Vagina (tissue), 2 donors: ENCODE measurements at regions not wholly inside any gene's neighbourhood (a gene's known extent, or its start where the extent isn't known, plus 50 kb on each side); places are given as distances from the start of the nearest gene placed in this dataset.

ENCODE experiments used
- DNase-seq, 2 donors: peaks; one replicate each; pipeline ENCODE4 v3.0.0-alpha.2; 2017; ENCODE audit errors: extremely low spot score in 2 of 2
- H3K27ac ChIP-seq: fragments of 200-600 bp; sonication (generic); one replicate; pipeline ENCODE4 v1.5.1; 2019
- H3K27me3 ChIP-seq: fragments of 200-600 bp; sonication (generic); one replicate; pipeline ENCODE4 v1.5.1; 2019
- H3K36me3 ChIP-seq, 2 donors: fragments of 200-600 bp; sonication (generic); one replicate each; pipeline ENCODE4 v1.5.1; 2017 to 2019
- H3K4me1 ChIP-seq: fragments of 200-600 bp; sonication (generic); one replicate; pipeline ENCODE4 v1.5.1; 2019
- H3K4me3 ChIP-seq, 2 donors: fragments of 200-600 bp; sonication (generic); 1 replicate in 1 of 2; 2 replicates in 1 of 2; pipeline ENCODE4 v1.5.1; 2016 to 2019
- H3K9me3 ChIP-seq: fragments of 200-600 bp; sonication (generic); one replicate; pipeline ENCODE4 v1.5.1; 2019
- CTCF ChIP-seq, 3 experiments: fragments of 450-650 bp in 2 of 3; fragments of 200-600 bp in 1 of 3; sonication (generic) in 1 of 3; IDR thresholded peaks; one replicate each; pipeline ENCODE4 v1.5.1; 2017 to 2019; ENCODE audit warnings: antibody characterized with exemption in 3 of 3, mild to moderate bottlenecking in 2 of 3, moderate library complexity in 2 of 3
- POLR2A ChIP-seq, 2 donors: fragments of 450-650 bp; IDR thresholded peaks; one replicate each; pipeline ENCODE4 v1.6.1; 2017; ENCODE audit warnings: antibody characterized with exemption in 2 of 2, mild to moderate bottlenecking in 2 of 2, moderate library complexity in 2 of 2
- POLR2AphosphoS5 ChIP-seq, 2 donors: sonication (generic); formaldehyde crosslinking; IDR thresholded peaks; one replicate each; pipeline ENCODE4 v1.9.0; 2017; ENCODE audit warnings: antibody characterized with exemption in 2 of 2, mild to moderate bottlenecking in 2 of 2, low read depth in 1 of 2; ENCODE audit not compliant: insufficient read depth in 1 of 2
- intact Hi-C: fragments of 100-400 bp; cut with DNase I; formaldehyde crosslinking; loops from one replicate; pipeline ENCODE4 v1.15.1; 2023

DNA sequence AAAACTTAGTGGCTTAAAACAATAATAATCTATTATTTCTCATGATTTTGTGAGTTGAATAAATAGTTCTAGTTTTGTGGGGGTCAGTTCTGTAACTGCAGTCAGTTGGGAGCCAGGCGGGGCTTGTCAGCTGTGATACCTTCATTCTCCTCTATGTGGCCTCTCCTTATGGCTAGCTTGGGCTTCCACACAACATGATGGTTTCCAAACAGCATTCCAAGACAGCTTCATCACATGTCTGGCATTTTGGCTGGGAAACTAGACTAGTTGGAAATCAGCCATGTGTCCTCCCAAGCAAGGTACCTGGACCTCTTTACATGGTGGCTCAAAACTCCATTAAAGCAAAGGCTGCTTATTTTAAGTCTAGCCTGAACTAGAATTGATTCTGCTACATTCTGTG is 61.4 kb upstream of the RANBP3L start:
- Histone ChIP-seq H3K4me1 (peaks cover 11% of the 10 kb centered on the region), H3K36me3 (no peaks in the 10 kb centered on the region), H3K27me3 (no peaks in the 10 kb centered on the region), H3K4me3 (no peak overlapping the region), H3K9me3 (no peaks in the 10 kb centered on the region), H3K27ac (no peak overlapping the region)
- intact Hi-C loops: no loop called here
- TF ChIP-seq CTCF (IDR thresholded peaks at IDR 0.05) (no peak), POLR2A (IDR thresholded peaks at IDR 0.05) (no peak), POLR2AphosphoS5 (IDR thresholded peaks at IDR 0.05; ENCODE audit: insufficient read depth in 1 of 2, low read depth in 1 of 2) (no peak)
- no peak for DNase-seq

GRCh38 chr5:36363744-36364143 is 62.0 kb upstream of the RANBP3L start:
- H3K9me3 ChIP-seq: no peaks in the 10 kb centered on the region
- no peak overlapping the region for H3K4me3 ChIP-seq
- H3K36me3 ChIP-seq: no peaks in the 10 kb centered on the region
- TF ChIP-seq POLR2A (IDR thresholded peaks at IDR 0.05): no peak
- TF ChIP-seq POLR2AphosphoS5 (IDR thresholded peaks at IDR 0.05; ENCODE audit: insufficient read depth in 1 of 2, low read depth in 1 of 2): no peak
- no peak for TF ChIP-seq CTCF (IDR thresholded peaks at IDR 0.05)
- DNase-seq: no peak
- H3K27me3 ChIP-seq: no peaks in the 10 kb centered on the region
- peaks cover 17% of the 10 kb centered on the region for H3K4me1 ChIP-seq
- H3K27ac ChIP-seq: no peak overlapping the region
- intact Hi-C loops: no loop called here

DNA sequence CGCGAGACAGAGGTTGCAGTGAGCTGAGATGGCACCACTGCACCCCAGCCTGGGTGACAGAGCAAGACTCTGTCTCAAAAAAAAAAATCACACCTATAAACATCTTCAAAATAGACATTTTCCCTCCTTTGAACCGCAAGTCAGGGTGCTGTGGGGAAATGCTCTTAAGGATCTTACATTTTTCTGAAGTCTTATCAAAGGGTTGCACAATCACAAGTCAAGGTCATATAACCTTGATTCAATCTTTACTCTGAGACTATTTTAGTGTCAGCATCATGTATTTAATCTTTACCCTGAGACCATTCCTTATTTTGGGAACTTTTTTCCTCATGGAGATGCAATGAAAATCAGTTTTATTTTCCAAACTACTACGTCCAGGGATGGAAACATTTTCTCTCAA is 62.8 kb upstream of the RANBP3L start:
- Histone ChIP-seq H3K4me3 (no peak overlapping the region), H3K4me1 (peaks cover 17% of the 10 kb centered on the region), H3K9me3 (no peaks in the 10 kb centered on the region), H3K27ac (no peak overlapping the region), H3K27me3 (no peaks in the 10 kb centered on the region), H3K36me3 (no peaks in the 10 kb centered on the region)
- TF ChIP-seq CTCF (IDR thresholded peaks at IDR 0.05) (no peak), POLR2AphosphoS5 (IDR thresholded peaks at IDR 0.05; ENCODE audit: insufficient read depth in 1 of 2, low read depth in 1 of 2) (no peak), POLR2A (IDR thresholded peaks at IDR 0.05) (no peak)
- no peak for DNase-seq
- intact Hi-C loops: no loop called here

- TF ChIP-seq CTCF (IDR thresholded peaks at IDR 0.05) (no peak), POLR2AphosphoS5 (IDR thresholded peaks at IDR 0.05; ENCODE audit: insufficient read depth in 1 of 2, low read depth in 1 of 2) (no peak), POLR2A (IDR thresholded peaks at IDR 0.05) (no peak)
- no peaks in the 10 kb centered on the region for H3K27me3 ChIP-seq
- H3K27ac ChIP-seq: no peak overlapping the region
- no peaks in the 10 kb centered on the region for H3K36me3 ChIP-seq
- no peaks in the 10 kb centered on the region for H3K9me3 ChIP-seq
- intact Hi-C loops: no loop called here
- H3K4me3 ChIP-seq: no peak overlapping the region
- no peak for DNase-seq
- peaks cover 17% of the 10 kb centered on the region for H3K4me1 ChIP-seq
Observed at GRCh38 chr5:36365896-36366295, 64.2 kb upstream of the RANBP3L start.

DNA sequence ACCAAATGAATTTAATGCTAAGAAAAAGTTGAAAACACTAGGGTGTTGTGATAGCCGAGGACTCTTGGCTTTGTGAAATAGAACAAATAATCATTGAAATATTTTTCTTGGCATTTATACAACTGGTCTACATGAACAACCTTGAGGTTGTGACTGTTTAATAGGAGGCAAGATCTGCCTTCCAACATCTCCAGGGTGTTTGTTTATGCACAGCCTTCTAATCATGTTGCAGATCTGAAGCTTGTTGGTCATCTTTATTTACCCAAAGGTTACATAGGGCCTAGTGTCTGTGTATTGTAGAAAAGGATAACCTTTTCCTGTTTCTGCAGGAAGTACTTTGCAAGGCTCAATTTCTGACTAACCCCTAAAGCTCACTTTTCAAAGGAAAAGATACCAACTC is 65.2 kb upstream of the RANBP3L start:
- no peak for TF ChIP-seq POLR2AphosphoS5 (IDR thresholded peaks at IDR 0.05; ENCODE audit: insufficient read depth in 1 of 2, low read depth in 1 of 2)
- no peak for TF ChIP-seq CTCF (IDR thresholded peaks at IDR 0.05)
- TF ChIP-seq POLR2A (IDR thresholded peaks at IDR 0.05): no peak
- peaks cover 17% of the 10 kb centered on the region for H3K4me1 ChIP-seq
- H3K27me3 ChIP-seq: no peaks in the 10 kb centered on the region
- no peak for DNase-seq
- no peaks in the 10 kb centered on the region for H3K9me3 ChIP-seq
- H3K4me3 ChIP-seq: no peak overlapping the region
- no peaks in the 10 kb centered on the region for H3K36me3 ChIP-seq
- H3K27ac ChIP-seq: no peak overlapping the region
- intact Hi-C loops: no loop called here
